ENCODE measurements at regions not wholly inside any gene's neighbourhood (a gene's known extent, or its start where the extent isn't known, plus 50 kb on each side); places are given as distances from the start of the nearest gene placed in this dataset.

DNA sequence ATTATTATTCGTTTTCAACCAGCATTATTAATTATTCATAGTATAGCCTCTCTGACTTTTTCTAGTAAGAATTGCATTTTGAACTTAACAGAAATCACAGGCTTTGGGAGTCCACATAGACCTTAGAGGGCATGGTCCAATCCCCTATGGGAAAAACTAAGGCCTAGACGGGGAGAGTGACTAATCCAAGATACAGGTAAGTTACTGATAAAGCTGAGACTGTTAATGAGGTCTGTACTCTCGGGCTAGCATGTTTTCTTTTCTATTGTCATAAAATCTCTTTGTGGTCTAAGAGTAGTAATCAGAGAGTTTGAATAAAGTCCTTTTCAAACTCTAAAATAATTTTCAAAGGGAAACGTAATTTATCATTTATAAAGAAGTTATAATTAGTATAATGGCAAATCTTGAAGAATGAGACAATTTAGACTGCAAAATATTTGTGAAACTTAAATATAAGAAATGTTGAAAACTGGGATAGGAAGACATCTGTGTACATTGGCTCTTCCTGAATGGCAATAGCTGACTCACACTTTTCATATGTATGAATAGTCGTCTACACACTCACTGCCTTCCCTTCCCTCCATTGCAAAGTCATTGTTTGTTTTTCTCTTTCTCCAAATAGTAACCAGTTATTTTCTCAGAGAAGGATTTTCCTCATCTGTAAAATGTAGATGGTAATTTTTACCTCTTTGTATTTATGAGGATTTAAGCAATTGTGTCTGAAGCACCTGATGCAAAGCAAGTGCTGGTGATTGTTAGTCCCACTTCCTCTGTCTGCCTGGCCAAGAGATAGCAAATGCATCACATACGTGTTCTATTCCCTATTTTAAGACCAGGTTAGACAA is 207.9 kb upstream of the CD180 start:
- CTCF ChIA-PET: interaction anchor here (1.0 kb wide), 2 partner anchors 132 to 158 kb away, joined by 3 read pairs; no protein-coding TSS in a partner anchor

DNA sequence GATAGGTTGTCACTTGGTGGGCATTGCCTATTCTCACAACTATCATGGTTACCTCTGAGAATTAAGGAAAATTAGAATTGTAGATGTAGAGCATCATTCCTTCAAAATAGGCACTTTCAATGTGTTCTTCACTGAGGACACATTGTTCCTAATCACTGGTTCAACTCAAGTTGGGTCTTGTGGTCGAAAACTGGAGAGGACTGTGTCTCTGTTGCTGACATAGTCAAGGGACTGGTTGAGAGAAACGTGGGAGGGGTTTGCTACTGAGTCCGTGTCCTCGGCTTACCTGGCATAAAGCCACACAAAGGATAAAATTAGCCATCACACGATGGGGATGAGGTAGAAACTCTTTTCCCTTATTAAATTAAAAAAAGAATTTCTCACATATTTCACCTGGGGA is 205.9 kb upstream of the CD180 start:
- TF ChIP-seq MYC (IDR thresholded peaks at IDR 0.05; ENCODE audit: borderline replicate concordance, low read length) (no peak), EHF (CRISPR knock-in tag; IDR thresholded peaks at IDR 0.05) (no peak), FOXS1 (CRISPR knock-in tag; IDR thresholded peaks at IDR 0.05) (no peak), GATA3 (IDR thresholded peaks at IDR 0.05; ENCODE audit: borderline replicate concordance) (no peak), FOSL2 (IDR thresholded peaks at IDR 0.05) (no peak), FOSL2 (CRISPR knock-in tag; IDR thresholded peaks at IDR 0.05) (no peak)
- TF ChIP-seq, protein P1, sequence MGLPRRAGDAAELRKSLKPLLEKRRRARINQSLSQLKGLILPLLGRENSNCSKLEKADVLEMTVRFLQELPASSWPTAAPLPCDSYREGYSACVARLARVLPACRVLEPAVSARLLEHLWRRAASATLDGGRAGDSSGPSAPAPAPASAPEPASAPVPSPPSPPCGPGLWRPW (IDR thresholded peaks at IDR 0.05): no peak
- TF ChIP-seq, protein P2, sequence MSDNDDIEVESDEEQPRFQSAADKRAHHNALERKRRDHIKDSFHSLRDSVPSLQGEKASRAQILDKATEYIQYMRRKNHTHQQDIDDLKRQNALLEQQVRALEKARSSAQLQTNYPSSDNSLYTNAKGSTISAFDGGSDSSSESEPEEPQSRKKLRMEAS (IDR thresholded peaks at IDR 0.05): no peak
- TF ChIP-seq, protein P3, sequence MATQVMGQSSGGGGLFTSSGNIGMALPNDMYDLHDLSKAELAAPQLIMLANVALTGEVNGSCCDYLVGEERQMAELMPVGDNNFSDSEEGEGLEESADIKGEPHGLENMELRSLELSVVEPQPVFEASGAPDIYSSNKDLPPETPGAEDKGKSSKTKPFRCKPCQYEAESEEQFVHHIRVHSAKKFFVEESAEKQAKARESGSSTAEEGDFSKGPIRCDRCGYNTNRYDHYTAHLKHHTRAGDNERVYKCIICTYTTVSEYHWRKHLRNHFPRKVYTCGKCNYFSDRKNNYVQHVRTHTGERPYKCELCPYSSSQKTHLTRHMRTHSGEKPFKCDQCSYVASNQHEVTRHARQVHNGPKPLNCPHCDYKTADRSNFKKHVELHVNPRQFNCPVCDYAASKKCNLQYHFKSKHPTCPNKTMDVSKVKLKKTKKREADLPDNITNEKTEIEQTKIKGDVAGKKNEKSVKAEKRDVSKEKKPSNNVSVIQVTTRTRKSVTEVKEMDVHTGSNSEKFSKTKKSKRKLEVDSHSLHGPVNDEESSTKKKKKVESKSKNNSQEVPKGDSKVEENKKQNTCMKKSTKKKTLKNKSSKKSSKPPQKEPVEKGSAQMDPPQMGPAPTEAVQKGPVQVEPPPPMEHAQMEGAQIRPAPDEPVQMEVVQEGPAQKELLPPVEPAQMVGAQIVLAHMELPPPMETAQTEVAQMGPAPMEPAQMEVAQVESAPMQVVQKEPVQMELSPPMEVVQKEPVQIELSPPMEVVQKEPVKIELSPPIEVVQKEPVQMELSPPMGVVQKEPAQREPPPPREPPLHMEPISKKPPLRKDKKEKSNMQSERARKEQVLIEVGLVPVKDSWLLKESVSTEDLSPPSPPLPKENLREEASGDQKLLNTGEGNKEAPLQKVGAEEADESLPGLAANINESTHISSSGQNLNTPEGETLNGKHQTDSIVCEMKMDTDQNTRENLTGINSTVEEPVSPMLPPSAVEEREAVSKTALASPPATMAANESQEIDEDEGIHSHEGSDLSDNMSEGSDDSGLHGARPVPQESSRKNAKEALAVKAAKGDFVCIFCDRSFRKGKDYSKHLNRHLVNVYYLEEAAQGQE (IDR thresholded peaks at IDR 0.05): no peak
- CTCF ChIA-PET: no interaction called here
- ATAC-seq (no peak), FAIRE-seq (no peak), DNase-seq (ENCODE audit: low read depth in 1 of 2, low spot score in 1 of 2) (no peak)
- Histone ChIP-seq H3K4me2 (no peak overlapping the region), H3K4me3 (no peak overlapping the region), H3K27ac (peak overlapping the region; percentile 7 to 23; a peak in 1 of 6 replicates), H3K4me1 (peaks cover 36% of the 10 kb centered on the region), H3K9me3 (no peaks in the 10 kb centered on the region)
- POLR2A ChIA-PET: no interaction called here
- 75% methylated on average over 5 of the region's 5 CpGs for WGBS (ENCODE audit: missing lambda C conversion rate)

More for the DNA sequence above, 207.9 kb upstream of the CD180 start:
- 3% methylated on average over 6 of the region's 6 CpGs for WGBS (ENCODE audit: missing lambda C conversion rate)
- peak; percentile 84 for FAIRE-seq
- Histone ChIP-seq H3K9me3 (no peaks in the 10 kb centered on the region), H3K27ac (peak overlapping the region; percentile 81 to 83), H3K4me2 (peak overlapping the region; percentile 72), H3K4me1 (peaks cover 36% of the 10 kb centered on the region), H3K4me3 (no peak overlapping the region)
- 0 out of 2 replicates have a peak, but pooled peaks have one; percentile 53 for TF ChIP-seq NFE2L2 (conservative IDR thresholded peaks at IDR 0.05; ENCODE audit: low read length)
- TF ChIP-seq MAFK (IDR thresholded peaks at IDR 0.05; ENCODE audit: partially characterized antibody): peak; percentile 83
- no peak for TF ChIP-seq CHD4 (IDR thresholded peaks at IDR 0.05; ENCODE audit: borderline replicate concordance)
- TF ChIP-seq, protein P2 (IDR thresholded peaks at IDR 0.05): 0 out of 2 replicates have a peak, but pooled peaks have one; percentile 31
- peak; percentile 72; the same call in 1 of the 2 replicates for TF ChIP-seq FOSL2 (IDR thresholded peaks at IDR 0.05)
- peak; percentile 89 for TF ChIP-seq FOSL2 (CRISPR knock-in tag; IDR thresholded peaks at IDR 0.05)
- TF ChIP-seq JUN (IDR thresholded peaks at IDR 0.05): no peak
- TF ChIP-seq PHF8 (IDR thresholded peaks at IDR 0.05; ENCODE audit: borderline replicate concordance, low read depth): no peak
- peak in 1 of 2 experiments; percentile 11; a peak in 1 of 4 replicates for TF ChIP-seq CEBPB (IDR thresholded peaks at IDR 0.05)
- peak; percentile 86 for TF ChIP-seq JUNB (IDR thresholded peaks at IDR 0.05)
- no peak for TF ChIP-seq EHMT2 (IDR thresholded peaks at IDR 0.05; ENCODE audit: low read depth)
- DNase-seq (ENCODE audit: low read depth in 1 of 2, low spot score in 1 of 2): peak; percentile 46 to 86
- ATAC-seq: peak; percentile 98
- POLR2A ChIA-PET: interaction anchor here (0.6 kb wide), 1 partner anchor 164 kb away, joined by 3 read pairs; no protein-coding TSS in a partner anchor

DNA sequence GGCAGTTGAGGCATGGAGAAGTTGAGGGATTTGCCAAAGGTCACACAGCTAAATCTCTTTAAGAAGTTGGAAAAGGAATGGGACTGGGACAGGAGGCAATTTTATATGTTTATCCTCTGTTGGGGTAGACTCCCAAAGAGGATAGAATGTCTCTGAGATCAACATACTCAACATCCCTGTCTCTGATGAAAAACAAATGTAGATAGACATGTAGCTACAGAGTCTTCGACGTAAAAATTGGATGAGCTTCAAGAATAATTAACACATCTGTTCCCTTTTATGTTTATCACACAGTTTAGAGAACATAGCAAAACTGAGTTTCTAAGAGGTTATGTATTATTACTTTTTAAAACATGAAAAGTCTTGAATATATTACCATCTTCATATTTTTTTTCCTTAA is 204.6 kb upstream of the CD180 start:
- Histone ChIP-seq H3K4me3 (no peak overlapping the region), H3K4me1 (peaks cover 35% of the 10 kb centered on the region), H3K9me3 (no peaks in the 10 kb centered on the region), H3K4me2 (no peak overlapping the region), H3K27ac (no peak overlapping the region)
- 94% methylated on average over 2 of the region's 2 CpGs for WGBS (ENCODE audit: missing lambda C conversion rate)
- ATAC-seq (no peak), FAIRE-seq (no peak), DNase-seq (ENCODE audit: low read depth in 1 of 2, low spot score in 1 of 2) (no peak)
- no peak for TF ChIP-seq POLR2A (IDR thresholded peaks at IDR 0.05; ENCODE audit: low read length)
- no peak for TF ChIP-seq NFE2L2 (conservative IDR thresholded peaks at IDR 0.05; ENCODE audit: low read length)
- TF ChIP-seq HOXB5 (CRISPR knock-in tag; IDR thresholded peaks at IDR 0.05): no peak
- no peak for TF ChIP-seq CHD2 (IDR thresholded peaks at IDR 0.05; ENCODE audit: low read length, partially characterized antibody)
- TF ChIP-seq FOXS1 (CRISPR knock-in tag; IDR thresholded peaks at IDR 0.05): no peak
- TF ChIP-seq POLR2AphosphoS2 (conservative IDR thresholded peaks at IDR 0.05; ENCODE audit: low read length): no peak
- TF ChIP-seq ZFP36 (IDR thresholded peaks at IDR 0.05; ENCODE audit: borderline replicate concordance, partially characterized antibody): no peak
- no peak for TF ChIP-seq JUN (IDR thresholded peaks at IDR 0.05)
- TF ChIP-seq EHMT2 (IDR thresholded peaks at IDR 0.05; ENCODE audit: low read depth): no peak
- TF ChIP-seq CBX8 (IDR thresholded peaks at IDR 0.05): no peak
- TF ChIP-seq FOSL2 (IDR thresholded peaks at IDR 0.05): no peak
- no peak for TF ChIP-seq FOSL2 (CRISPR knock-in tag; IDR thresholded peaks at IDR 0.05)
- no peak for TF ChIP-seq TP53 (CRISPR knock-in tag; IDR thresholded peaks at IDR 0.05)
- no peak for TF ChIP-seq CBX2 (IDR thresholded peaks at IDR 0.05; ENCODE audit: borderline replicate concordance, low read depth)
- TF ChIP-seq, protein P4, sequence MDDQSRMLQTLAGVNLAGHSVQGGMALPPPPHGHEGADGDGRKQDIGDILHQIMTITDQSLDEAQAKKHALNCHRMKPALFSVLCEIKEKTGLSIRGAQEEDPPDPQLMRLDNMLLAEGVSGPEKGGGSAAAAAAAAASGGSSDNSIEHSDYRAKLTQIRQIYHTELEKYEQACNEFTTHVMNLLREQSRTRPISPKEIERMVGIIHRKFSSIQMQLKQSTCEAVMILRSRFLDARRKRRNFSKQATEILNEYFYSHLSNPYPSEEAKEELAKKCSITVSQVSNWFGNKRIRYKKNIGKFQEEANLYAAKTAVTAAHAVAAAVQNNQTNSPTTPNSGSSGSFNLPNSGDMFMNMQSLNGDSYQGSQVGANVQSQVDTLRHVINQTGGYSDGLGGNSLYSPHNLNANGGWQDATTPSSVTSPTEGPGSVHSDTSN (IDR thresholded peaks at IDR 0.05): no peak
- no peak for TF ChIP-seq SMC3 (IDR thresholded peaks at IDR 0.05)
- no peak for TF ChIP-seq NR3C1 (IDR thresholded peaks at IDR 0.05)
- TF ChIP-seq RAD21 (conservative IDR thresholded peaks at IDR 0.05 in 1 of 2, IDR thresholded peaks at IDR 0.05 in 1 of 2): no peak
- ChIA-PET CTCF (no interaction called here), POLR2A (no interaction called here)
